ENCODE measurements at regions not wholly inside any gene's neighbourhood (a gene's known extent, or its start where the extent isn't known, plus 50 kb on each side); places are given as distances from the start of the nearest gene placed in this dataset.

DNA sequence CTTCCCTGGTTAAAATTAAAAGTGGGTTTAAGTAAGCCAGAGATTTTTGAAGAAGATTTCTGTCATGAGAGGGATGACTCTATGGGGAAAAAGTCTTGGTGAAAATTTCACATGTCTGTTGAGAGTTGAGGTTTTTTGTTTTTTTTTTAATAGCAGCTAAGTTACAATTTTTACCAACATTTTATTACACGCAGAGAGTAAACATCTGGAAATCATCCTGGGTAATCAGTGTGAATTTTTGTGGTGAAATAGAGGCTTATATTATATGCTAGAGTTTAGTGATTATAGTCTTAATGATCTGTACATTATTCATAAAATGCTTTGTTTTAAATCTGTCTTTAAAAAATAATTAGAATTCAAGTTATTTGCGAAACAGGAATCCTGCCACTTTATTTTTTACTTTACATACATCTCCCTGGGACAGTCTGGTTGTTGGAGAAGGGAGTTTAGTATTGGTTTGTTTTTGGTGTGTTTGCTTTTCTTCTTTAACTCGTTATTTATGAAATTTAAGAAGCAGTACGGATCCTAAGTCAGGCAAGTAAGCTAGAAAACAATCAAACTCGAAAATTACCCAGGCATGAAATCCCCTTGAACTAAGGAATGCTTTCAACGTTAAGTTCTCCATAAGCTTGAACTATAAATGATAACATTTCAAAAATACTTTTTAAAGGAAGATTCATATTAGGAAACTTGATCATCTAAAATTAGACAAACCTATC, 143.4 kb upstream of the TSC22D2 start:
- no peak for DNase-seq

DNA sequence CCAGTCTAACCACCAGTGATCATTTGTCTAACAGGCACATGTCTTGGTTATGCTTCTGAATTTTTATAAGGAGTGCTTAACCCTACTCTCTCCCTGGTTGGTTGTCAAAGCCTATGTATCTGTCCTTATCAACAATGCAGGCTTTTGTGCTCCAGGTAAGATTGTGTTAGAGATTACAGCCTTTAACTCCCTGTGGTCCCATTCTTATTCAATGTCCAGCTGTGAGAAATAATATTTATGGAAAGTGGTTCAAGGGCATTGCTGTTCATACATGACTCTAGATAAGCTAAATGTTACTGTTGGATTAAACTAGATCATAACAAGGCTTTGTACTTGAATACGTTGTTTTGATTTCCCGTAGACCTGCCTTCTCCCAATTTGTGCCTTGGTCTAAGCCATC, 146.1 kb upstream of the TSC22D2 start:
- DNase-seq: no peak

DNA sequence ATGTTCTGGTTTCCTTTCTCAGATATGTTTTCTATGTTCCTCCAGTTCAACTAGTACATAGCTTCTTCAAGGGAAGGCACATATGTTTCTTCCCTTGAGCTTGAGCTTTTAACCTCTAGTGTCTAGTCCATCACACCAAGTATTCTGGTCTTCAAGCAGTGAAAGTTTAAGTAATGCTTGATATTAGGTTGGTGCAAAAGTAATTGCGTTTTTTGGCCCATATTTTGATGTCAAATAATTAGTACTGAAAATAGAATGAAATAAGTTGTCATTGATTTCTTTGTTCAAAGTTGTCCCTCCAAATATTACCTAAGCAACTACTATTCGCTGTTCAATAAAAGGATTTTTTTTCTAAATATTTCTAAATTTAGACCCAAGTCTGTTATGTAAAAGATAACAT, 146.7 kb upstream of the TSC22D2 start:
- no peak for DNase-seq

DNA sequence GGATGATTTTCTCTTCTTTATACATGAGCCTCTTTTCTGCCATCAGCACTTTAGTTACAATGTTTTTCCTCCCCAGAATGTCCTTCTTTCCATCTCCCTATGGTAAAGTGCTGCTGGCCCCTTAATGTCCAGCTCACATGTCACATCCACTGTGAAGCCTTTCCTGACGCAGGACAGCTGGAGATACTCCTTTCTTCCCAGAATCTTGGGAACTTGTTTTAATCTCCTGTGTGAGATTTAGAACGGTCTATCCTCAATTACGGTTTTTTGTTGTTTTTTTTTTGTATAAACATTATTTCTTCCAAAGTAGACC, 147.7 kb upstream of the TSC22D2 start:
- DNase-seq: no peak

DNA sequence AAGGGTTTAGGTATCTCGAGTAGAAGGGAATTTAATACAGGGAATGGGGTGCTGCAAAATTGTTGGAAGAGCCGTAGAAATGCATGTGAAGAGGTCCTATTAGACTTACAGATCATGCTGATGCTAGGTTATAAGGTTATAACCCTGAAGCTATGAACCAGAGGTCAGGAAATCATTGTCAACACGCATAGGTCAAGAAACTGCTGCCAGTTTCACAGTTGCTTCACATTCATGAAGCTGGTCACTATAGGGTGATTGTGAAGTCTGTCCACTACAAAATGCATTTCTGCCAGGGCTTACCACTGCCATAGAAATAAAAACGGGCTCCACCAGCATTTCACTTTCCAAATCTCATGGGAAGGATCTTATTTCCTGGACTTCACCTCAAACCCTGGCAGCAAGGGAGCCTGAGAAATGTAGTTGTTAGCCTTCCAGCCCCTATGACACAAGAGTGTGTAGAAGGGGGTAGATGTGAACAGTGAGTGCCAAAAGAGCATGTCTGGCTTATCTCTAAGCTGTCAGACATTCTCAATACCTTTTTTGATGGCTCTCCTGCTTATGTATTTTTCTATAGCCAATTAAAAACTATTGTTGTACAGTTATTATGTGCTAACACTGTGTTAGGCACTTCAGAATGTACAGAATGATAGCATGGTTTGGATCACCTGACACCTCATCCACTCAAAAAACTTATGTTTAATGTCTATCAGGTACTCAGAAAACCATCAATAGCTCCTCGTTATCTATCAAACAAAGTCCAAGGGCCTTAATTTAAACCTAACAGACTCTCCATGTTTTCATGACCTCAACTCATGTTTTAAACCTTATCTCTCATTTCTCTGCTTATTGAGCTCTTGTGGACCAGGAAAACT, 148.3 kb upstream of the TSC22D2 start:
- DNase-seq: no peak

DNA sequence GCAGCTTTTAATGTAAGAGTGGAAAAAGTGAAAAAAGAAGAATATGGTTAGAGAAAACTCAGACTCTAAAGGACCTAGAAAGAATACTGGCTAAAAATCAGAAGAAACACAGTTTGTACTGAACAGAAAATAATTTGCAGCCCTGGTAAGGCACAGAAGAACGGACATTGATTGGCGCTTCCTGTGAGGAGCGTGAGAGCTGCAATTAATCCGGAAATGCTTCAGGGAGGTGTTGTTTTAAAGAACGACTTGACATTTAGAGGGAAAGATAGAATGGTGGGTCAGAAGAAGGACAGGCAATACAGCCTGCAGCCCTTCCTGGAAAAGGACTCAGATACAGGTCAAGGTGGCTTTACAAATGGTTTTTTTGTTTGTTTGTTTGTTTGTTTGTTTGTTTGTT, 151.3 kb upstream of the TSC22D2 start:
- DNase-seq: no peak

DNA sequence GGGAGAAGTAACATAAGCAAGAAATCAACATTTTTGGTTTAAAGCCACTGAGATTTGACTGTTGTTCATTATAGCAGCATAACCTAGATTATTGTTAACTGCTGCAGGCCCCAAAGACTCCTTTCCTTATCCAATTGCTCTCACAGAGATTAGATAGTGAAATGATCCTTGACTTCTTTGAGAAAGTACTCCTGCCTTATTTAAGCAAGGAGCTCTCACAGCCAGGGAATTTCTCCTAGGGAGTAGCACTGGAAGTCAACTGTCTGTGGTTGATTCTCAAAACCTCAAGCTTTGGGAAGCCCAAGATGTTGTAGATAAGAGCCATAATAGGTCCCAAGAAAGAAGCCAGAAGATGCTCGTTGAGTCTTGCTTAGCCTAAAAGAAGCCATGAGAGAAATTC, 151.8 kb upstream of the TSC22D2 start:
- no peak for DNase-seq

DNA sequence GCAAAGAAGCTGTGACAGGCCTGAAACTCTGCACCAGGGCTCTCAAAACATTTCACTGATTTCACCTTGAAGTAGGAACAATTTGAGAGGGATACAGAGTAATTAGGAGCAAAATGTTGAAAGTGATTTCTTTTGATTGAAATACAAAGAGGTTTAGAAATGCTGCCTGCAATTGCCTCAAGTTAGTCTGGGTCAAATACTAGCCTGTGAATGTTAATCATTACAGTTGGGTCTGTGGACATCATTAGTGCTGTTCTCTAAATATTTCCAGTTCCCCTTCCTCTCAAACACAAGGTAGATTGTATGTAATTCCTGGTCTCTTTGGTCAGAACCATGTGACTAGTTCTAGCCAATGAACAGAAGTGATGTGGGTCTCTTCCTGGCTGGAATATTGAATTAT, 152.3 kb upstream of the TSC22D2 start:
- DNase-seq: no peak

DNA sequence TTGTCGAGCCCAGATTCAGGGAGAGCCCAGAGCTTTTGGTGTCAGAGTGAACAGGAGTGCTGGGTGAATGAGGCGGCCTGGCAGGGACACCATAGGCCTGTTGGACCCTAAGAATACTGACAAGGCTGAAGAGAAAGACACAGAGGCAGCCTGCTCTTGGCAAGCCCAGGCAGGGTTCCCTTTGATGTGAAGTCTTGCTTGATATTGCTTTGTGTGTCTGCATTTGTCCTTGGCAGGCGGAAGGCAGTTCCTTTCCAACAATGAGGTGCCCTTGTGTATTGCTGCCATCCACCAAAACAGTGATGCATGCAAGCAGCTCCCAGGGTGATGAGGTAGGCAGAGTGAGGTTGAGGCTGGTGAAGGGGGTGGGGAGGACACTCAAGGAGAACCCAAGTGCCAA, 152.7 kb upstream of the TSC22D2 start:
- DNase-seq: no peak

DNA sequence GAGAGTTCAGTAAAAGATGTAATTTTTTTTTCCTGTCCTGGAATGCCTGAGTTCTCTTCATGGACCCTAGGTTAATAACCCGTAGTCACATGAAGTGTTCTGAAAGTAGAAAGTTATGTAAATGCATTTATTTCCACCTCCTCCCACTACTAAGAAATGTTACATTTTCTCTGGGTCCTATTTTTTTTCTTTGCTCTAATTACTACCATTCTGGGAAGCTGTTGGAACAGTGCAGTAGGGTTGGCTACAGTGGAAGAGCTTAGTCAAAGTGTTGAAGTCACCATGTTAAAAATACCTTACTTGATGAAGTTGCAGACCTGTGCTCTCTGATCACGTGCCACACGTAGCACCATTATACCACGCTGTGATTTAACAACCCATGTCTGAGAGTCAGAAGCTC, 153.8 kb upstream of the TSC22D2 start:
- no peak for DNase-seq

DNA sequence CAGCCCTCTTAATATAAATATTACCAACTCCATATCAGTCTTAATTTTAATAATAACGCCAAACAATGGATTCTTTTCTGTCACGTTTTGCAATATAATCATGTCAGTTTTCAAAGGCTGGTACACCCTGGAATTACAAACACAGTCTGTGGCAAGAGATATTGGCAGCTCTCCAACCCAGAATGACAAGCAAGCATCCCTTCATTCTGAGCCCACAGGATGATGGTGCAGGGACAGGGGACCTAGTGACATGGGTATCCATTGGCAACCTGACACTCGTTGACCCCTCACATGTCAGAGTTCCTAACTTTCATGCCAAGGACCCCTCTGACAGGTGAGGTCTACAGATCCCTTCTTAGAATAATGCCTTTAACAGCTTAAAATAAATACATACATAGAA, 154.5 kb upstream of the TSC22D2 start:
- DNase-seq: no peak

DNA sequence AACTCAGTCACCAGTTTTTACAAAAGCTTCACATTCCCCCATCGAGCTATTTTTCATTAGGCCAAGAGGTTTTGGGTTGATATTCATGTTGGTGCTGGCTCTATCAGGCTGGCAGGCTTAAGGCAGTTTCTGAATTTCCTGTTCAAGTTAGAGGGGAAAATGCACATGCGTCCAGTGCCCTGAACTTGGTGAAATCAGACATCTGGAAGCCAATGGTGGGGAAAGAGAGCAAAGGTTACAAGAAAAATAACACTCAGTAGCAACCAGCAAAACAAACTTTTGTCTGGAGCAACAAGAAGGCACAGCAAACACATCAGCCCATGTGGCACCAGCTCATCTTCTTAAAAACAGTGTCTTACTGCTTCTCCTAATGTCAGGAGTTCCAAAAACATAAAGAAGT, 155.6 kb upstream of the TSC22D2 start:
- DNase-seq: no peak

DNA sequence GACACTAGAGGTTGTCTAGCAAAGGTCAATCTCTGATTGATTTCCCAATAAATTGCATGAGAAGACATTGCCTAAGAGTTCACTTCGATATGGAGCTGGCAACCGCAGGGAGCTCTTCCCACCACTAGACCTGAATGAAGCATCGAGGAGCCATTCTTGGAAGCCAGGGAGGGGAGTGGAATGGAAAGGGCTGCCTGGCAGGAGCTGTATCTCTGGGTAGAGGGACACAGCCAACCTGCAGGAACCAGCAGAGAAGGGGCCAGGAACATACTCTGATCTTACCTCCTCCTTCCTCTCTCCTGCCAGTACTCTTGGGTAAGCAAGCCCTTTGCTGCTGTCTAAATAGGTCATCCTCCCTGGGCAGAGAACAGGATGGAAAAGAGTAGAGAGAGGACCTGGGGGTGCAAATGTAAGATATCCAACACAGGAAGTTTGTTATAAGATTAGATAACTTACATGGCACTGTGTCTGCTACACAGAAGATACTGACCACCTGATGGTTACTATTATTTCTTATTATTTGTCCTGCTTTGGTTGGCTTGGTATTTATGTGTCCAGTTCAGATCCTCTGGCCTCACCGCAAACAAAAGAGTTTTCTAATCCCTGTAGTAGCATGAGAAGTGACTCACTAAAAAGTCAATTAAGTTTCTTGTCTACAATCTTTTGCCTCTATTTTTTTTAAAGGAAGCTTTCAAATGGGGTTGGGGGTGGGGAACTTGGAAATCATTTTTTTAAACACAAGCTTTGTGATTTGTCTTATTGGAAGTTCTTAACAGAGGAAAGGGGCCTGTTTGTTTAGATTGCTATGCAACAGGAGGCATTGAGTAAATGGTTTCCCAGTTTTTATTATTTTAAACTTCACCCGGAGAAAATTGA, 156.7 kb upstream of the TSC22D2 start:
- DNase-seq: no peak

DNA sequence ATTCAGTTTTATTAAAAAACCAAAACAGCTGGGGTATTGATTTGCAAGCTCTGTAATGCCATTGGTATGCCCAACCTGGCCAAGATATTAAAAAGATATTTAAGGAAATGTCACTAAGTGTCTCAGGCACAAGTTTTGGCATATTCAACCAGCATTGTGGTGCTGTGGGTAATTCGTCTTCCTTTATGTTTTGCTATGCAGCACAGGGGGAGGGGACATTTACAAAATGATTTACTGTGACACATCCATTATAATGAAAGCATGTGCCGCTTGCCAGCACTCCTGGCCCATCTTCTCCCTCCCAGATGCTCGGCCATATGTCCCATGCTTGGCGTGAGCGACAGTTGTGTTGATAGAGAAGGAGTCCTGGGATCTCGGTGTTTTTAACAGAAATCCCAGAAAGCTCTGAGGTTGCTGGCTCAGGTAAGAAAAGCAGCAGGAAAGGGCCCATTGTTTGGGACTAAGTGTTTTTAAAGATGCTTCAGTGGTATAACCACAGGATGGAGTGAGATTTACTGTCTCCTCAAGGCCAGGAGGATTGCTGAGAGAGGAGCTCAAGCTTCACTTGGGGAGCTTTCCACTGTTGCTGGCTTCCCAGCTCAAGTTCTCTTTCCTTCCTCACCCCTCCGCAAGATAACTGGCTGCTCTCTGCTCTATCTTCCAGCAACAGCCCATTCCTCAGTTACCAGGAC, 158.2 kb upstream of the TSC22D2 start:
- no peak for DNase-seq

DNA sequence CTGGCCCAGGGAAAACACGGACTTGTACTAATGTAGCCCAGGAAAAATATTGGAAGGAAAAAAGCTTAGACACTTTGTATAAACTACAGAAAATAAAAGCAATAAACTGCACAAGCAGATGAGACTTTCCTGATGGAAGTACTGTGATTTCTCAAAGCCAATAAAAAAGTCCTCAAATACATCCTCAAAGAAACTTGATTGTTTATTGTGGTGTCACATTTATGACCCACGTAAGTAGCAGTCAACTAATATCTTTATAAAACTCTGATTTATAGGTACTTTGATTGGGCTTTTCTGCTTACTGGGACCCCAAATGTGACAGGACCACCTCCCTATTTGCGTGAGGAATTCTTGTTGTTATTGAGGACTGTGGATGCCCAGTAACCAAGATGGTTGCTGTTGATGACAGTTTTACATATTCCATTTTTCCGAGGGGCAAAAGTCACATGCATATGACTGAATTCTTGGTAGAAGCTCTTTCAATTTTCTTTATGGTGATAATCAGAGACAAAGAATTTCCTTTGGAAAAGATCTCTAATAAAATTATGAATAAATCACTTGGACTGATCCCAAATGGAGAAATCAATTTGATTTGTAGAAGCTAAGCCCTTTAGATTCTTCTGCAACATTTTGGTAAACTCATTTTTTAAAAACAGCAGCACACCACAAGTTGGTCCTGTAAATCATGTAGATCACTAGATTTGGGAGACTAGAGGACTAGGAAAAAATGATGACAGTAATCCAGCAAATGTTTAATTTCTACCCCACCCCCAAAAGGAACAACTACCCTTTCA, 159.0 kb upstream of the TSC22D2 start:
- no peak for DNase-seq

DNA sequence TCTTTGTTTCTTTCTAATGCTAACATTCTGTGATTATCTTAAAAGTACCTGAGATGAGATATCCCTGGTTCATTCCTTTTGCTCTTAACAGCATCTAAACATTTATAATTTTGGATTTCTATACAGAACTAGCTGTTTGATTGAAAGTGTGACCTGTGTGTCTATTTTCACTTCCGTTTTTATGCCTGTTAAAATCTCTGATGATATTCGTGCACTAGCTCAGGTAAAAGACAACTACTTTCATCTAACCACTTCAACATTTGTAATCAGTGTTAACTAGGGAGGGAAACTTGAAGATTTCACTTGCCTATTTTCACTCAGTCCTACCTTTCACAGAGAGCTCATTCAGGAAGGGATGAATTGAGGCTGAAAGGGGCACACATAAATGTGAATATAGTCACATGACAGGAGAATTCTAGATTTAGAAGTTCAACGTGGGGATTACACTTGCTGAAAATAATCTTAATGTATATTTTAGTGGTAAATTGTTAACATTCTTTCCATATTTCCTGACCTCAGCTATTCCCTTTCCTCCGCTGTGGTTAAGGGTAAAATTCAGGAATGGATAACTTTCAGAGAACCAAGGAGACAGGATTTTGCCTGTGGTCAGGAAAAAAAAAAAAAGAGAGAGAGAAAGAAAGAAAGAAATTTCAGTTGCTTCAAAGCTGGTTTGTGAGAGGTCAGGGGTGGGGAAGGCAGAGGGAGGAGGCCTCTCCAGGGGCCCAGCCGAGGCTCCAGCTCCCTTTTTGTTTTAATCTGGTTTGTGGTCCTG, 159.8 kb upstream of the TSC22D2 start:
- no peak for DNase-seq

DNA sequence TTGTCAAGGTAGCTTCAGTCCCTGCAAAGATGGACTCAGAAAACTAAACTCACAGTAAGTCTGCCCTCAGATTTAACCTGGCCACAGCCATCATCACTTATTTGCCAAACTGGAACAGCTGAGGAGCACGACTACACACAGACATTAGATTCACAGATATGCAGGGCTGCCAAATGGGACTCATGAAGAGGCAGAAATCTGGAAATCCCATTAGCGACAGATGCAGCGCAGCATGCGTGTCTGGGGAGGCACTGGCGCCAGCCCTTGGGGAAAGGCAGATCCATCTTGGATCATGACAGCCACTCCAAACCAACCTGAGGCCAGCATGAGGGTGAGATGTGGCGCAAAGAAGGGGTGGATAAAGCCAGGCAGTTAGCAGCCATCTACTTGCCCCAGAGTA, 160.7 kb upstream of the TSC22D2 start:
- no peak for DNase-seq

DNA sequence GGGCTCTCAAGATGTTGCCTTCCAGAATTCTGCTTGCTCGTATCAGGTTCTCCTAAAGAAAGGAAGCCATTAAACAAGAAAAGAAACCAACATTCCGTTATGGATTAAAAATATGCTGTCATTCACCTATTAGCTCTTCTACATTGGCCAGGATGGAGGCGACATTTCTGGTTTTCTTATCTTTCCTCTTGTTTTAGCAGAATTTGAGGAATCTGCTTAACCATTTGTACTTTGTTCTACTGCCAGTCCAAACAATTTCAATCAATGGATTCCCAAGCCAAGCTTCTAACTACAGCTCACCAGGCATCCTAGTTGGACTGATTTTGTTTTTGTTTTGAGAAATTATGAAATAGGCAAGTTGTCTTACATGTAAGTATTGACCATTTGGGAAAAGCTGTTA, 164.6 kb upstream of the TSC22D2 start:
- no peak for DNase-seq

DNA sequence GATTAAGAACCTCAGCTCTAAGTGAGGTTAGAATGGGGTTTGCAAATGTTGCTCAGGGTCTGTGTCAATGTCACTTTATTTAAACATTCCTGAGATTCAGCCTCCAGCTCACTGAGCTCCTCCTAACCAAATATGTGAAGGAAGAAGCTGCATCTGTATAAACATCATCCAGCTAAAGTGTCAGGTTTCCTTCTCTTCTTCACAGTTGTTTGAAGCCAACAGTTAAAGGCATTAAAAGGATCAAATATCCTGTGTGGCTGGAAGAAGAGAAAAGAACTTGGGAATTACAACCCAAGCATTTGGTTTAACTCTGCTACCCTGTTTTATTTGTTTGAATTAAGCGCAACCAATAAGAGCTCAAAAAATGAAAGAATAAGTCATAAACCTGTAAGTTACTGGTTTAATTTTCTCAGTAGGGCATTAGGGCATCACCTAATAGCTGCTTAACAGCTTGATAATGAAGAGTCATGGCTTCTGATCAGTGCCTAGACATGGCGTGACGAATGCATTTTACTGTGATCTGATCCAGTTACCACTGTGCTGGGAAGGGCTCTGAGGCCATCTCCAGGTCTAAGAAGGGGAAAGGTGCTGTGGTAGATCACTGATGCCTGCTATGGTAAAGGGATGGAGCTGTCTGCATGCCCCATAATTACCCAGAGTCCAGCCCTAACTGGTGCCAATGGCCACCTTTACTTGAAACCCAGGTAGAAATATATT, 165.7 kb upstream of the TSC22D2 start:
- no peak for DNase-seq

DNA sequence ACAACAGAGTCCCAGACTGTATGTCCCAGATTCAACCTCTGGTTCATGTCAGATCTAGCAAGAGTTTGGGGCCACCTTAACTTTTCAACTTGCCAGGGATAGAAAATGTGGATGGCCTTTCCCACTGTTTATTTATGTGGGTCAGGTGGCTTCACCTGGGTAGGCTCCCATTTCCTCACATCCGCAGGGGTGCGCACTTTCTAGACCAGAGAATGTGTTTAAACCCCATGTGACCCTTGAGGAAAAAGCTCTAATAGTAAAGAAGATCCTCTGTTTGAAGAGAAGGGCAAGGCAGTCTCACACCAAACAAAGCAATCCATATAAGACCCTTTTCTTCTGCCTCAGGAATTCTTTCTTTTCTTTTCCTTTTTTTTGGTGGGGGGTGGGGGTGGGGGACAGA, 167.2 kb upstream of the TSC22D2 start:
- no peak for DNase-seq

DNA sequence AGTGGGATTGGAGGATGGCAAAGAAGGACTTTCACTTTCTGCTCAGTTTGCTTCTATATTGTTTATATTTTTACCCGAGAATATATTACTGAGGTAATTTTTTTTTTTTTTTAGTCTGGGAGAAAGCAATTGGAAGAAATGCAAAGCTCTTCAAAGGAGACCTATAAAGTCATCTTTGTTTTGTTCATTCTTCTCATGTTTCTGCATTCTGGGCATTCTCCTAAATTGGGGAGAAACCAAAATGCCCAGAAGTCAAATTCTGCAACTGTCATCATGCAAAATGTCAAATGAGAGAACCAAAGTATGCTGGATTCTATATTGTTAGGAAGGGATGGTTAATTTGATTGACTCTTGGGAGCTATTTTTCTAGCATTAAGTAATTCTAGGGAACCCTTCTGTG, 168.3 kb upstream of the TSC22D2 start:
- DNase-seq: no peak
